ENCODE measurements at regions not wholly inside any gene's neighbourhood (a gene's known extent, or its start where the extent isn't known, plus 50 kb on each side); places are given as distances from the start of the nearest gene placed in this dataset.

- TF ChIP-seq CTCF (IDR thresholded peaks at IDR 0.05; ENCODE audit: insufficient read depth, low read length), result no peak
- DNase-seq (ENCODE audit: low read depth), result peak; percentile 3
- no peak overlapping the region for H3K4me3 ChIP-seq (ENCODE audit: low read depth, low read length)
Measured at GRCh38 chr3:182212479-182213076, 500.9 kb downstream of the SOX2 start.

- no peak overlapping the region for H3K4me3 ChIP-seq (ENCODE audit: low read depth, low read length)
- no peak for TF ChIP-seq CTCF (IDR thresholded peaks at IDR 0.05; ENCODE audit: insufficient read depth, low read length)
- no peak for DNase-seq (ENCODE audit: low read depth)
Measured at GRCh38 chr3:182214416-182214815, 502.7 kb downstream of the SOX2 start.

- TF ChIP-seq CTCF (IDR thresholded peaks at IDR 0.05; ENCODE audit: insufficient read depth, low read length), result no peak
Measured at GRCh38 chr3:182215881-182216280, 504.2 kb downstream of the SOX2 start.

GRCh38 chr3:182216311-182216970, 504.7 kb downstream of the SOX2 start:
- no peak for DNase-seq (ENCODE audit: low read depth)
- TF ChIP-seq CTCF (IDR thresholded peaks at IDR 0.05; ENCODE audit: insufficient read depth, low read length), result no peak
- H3K4me3 ChIP-seq (ENCODE audit: low read depth, low read length), result no peak overlapping the region

More at GRCh38 chr3:182215881-182216280, 504.2 kb downstream of the SOX2 start:
- no peak overlapping the region for H3K4me3 ChIP-seq (ENCODE audit: low read depth, low read length)
- DNase-seq (ENCODE audit: low read depth), result no peak

- TF ChIP-seq CTCF (IDR thresholded peaks at IDR 0.05; ENCODE audit: insufficient read depth, low read length), result no peak
- DNase-seq (ENCODE audit: low read depth), result no peak
- H3K4me3 ChIP-seq (ENCODE audit: low read depth, low read length), result no peak overlapping the region
Measured at GRCh38 chr3:182220013-182220412, 508.3 kb downstream of the SOX2 start.

GRCh38 chr3:182220471-182220870, 508.7 kb downstream of the SOX2 start:
- H3K4me3 ChIP-seq (ENCODE audit: low read depth, low read length), result no peak overlapping the region
- TF ChIP-seq CTCF (IDR thresholded peaks at IDR 0.05; ENCODE audit: insufficient read depth, low read length), result no peak
- DNase-seq (ENCODE audit: low read depth), result no peak

All from fibroblast of the aortic adventitia (primary cell).